ENCODE measurements at regions not wholly inside any gene's neighbourhood (a gene's known extent, or its start where the extent isn't known, plus 50 kb on each side); places are given as distances from the start of the nearest gene placed in this dataset.

DNA sequence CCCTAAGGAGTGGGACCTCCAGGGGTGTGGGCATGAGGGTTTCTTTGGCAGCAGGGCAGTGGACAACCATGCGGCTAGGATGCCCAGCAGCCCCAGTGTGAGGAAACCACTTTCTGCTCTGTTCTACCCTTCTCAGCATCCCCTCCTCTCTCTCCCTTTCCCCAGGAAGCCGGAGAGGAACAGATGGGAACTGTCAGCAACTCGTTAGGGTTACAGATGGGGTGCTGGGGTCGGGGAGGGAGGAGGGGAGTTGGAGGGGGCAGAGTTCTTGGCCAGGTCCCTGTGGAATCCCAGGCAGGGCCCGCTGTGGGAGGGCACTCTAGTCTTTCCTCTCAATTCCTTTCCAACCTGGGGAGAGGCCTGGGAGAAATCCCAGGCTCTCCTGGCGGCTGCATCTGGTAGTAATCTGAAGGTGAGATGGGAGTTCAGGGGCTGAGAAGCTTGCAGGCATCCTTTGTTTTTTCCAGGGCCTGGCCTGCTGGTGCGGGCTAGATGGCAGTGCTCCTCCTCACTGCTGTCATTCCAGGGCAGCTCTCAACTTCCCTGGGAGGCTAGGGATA, 93.9 kb upstream of the CSF3R start:
- DNase-seq (ENCODE audit: low spot score), result no peak

DNA sequence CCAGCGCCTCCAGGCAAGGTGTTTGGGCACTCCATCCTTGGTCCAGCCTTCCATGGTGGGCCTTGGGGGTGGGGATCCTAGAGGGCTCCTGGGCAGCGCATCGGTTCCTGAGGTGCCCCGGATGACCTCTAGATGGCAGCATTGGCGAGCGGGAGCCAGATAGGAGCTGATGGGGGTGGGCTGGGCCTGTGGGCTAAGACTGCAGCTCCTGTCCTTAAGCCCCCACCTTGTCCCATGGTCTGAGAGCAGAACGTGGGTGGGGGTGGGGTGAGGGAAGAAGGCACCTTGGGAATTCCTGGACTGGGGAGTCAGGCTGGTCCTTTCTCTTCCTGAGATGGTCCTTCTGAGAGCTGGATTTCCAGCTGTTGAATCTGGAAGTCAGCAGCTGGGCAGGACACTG, 93.4 kb upstream of the CSF3R start:
- DNase-seq (ENCODE audit: low spot score), result no peak

DNA sequence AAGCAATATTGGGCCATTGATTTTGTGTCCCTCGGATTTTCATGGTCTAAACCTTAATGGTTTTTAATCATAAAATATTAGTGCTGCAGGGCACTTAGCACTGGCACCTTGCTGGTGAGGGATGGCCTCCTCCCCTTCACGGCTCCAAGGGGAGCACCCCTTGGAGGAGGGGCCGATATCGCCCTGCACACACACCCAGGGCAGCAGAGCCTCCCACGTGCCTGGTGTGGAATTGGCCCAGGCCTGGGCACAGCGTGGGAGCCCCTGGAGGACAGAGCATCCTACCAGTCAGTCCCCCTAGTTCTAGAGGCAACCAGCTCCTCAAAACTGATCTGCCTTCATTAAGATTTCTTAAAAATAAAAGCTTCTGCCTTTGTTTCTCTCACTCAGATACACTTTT, 90.7 kb upstream of the CSF3R start:
- DNase-seq (ENCODE audit: low spot score), result no peak

DNA sequence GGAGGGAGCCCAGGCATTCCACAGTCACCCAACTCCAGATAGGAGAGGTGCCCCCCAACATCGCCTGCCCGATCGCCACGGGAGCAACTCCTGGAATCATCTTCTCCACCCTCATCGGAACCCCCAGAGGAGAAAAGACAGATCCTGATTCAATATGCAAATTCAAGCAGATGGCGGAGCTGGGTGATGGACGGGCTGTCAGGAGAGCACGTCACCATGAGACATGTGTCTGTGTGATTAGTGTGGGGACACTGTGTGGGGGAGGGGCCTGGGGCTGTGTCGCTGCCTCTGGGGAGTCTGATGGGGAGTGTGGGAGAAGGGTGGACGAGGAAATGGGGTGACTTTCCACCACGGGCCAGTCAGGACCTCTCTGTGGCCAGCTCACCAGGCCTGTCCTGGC, 90.2 kb upstream of the CSF3R start:
- DNase-seq (ENCODE audit: low spot score), result no peak

DNA sequence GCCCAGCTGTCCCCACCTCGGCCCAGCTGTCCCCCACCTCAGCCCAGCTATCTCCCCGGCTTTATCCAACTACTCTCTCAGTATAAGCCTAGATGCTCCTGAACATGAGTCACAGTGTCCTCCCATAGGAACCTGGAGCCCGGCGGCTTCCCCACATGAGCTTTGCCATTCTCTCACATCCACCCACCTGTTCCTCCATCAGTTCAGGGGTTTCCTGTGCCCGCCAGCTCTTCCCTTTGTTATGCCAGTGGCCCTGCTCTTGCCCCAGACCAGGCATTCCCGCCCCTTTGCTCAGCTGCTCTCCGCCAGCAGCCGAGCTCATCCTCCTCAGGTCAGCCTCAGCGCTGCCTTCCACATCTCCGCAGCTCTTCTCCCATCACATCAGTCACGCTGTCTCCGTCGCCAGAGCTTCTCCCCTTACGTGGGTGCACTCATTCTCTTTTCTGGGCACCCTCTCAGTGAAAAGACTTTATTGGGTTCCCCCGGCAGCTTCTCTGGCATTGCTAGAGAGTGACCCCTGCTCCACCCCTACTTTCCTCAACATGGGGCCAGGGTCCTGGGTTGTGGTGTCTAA, 89.5 kb upstream of the CSF3R start:
- no peak for DNase-seq (ENCODE audit: low spot score)

DNA sequence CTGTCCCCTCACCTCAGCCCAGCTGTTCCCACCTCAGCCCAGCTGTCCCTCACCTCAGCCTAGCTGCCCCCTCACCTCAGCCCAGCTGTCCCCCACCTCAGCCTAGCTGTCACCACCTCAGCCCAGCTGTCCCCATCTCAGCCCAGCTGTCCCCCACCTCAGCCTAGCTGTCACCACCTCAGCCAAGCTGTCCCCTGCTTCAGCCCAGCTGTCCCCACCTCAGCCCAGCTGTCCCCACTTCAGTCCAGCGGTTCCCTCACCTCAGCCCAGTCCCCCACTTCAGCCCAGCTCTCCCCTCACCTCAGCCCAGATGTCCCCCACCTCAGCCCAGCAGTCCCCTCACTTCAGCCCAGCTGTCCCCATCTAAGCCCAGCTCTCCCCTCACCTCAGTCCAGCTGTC, 88.4 kb upstream of the CSF3R start:
- DNase-seq (ENCODE audit: low spot score), result no peak

DNA sequence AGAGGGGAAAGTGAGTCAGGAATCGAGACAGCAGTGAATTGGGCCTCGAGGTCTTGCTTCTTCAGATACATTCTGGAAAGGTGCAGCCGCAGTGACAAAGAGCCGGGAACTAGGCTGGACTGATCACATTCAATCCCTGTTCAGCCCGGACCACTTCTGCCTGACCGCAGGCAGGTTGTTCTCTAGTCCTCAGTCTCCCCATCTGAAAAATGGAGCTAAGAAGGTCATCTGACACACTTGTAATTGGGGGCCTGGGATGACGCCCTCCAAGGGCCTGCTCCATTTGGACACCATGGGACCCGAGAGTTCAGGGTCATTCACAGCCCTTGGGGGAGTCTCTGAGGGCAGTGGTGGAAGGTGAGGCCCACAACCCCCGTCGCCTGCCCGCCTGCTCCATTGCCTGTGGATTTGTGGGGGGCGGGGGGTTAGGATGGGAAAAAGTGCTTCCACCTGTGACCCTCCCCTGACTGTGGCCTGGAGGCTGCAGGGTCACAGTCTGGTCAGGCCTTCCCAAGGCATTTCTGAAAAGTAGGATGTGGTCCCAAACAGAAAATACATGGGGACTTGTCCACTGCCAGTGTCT, 87.9 kb upstream of the CSF3R start:
- no peak for DNase-seq (ENCODE audit: low spot score)

DNA sequence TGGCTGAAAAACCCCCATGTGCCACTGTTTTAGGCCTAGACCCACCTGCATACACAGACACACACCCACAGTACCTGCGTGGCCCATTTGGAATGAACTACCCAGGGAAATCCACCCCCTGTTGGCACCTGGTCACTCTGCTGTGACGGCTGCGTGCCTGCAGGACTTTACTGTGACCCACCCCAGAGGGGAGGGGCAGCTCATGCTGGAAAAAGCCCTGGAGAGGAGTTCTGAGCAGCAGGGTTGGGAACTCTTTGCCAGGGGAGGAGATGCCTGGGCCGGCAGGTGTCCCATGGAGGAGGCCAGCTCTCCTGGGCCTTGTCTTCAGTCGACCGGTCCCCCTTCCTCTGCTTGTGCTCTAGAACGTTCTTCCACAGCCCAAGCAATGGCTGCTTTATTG, 87.3 kb upstream of the CSF3R start:
- DNase-seq (ENCODE audit: low spot score), result no peak

DNA sequence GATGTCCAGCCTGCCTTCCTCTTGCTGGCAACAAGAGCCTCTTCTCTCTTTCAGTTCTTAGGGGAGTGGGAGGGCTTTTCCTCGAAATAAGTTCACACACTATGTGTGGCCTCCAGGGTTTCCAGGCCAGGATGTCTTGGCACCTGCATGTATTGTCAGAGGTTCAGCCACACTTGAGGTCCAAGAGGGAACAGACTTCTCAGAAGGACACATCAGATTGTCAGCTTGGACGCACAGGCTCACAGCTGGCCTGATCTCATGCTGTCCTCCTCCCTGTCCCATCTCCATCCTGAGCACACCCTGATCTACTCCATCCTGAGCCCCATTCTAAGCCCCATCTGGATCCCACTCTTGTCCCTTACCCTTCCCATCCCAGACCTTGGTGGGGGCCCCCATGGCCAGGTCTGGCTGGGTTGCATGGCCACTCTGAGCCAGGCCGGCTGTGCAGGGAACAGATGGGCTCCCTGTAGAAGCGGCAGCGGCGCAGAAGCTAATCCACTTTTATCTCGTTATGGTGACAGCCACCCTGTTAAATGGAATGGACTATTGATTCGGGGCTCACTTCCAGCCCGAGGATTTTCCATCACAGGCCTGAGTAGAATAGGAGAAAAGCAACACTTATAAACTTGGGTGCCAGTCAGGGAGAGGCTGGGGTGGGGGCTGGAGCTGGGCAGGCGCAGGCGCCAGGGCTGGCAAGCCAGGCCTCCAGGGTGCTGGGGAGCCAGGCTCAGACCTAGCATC, 85.1 kb upstream of the CSF3R start:
- no peak for DNase-seq (ENCODE audit: low spot score)

DNA sequence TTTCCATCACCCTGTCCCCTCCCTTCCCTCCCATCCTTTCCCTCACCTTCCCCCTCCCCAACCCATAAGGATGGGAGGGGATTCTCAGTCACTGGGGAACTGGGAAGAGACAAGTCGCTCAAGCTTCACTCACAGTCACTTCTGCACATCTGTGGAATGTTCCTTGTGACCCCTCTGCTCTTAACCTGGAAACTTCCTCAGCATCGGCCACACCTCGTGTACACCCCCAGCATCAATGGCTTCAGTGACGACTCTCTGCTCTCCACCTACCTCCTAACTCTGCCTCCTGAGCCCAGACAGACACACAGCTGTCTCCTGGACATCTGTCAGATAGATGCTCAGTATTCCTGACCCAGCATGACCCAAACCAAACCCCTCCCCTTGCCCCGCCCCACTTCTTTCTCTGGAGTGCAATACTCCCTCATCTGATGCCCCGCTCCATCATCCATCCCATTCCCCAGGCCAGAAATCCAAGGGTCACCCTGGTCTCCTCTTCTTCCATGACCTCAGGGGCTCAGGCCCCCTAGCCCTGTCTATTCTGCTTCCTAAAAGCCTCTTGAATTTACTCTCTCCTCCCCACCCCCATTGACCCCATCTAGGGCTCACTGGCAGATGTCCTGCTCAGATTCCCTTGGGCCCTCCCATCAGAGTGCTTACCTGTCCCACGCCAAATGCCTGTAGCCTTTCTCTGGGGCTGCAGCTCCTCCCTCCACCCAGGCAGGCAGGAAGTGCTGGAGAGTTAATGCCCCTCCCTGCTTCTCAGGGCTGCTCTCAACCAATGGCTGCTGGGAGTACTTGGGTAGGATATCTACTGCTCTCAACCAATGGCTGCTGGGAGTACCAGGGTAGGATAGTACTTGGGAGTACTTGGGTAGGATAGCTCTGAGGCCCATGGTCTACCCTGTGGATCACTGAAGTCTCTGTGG, 83.1 kb upstream of the CSF3R start:
- DNase-seq (ENCODE audit: low spot score), result no peak

DNA sequence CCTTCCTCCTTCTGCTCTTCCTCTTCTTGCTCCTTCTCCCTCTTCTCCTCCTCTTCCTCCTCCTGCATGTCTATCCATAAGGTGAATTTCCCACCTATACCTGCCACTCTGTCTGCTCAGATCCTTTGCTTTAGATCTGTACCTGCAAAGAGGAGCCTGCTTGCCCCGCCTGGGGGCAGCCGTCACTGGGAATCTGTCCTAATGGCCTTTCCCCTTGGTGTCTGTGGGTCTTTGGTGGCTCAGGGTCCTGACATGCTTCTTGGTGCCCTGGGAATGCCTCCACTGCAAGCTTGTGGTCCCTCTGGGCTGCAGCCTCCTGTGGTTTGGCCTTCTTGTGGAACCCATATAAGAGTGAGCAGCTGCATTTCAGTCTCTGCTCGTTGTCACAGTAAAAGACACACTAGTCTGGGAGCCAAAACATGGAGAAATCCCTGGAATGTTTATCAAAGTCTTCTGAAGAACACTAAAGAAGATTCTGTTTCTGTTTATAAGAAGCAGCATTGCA, 79.5 kb upstream of the CSF3R start:
- DNase-seq (ENCODE audit: low spot score), result no peak

DNA sequence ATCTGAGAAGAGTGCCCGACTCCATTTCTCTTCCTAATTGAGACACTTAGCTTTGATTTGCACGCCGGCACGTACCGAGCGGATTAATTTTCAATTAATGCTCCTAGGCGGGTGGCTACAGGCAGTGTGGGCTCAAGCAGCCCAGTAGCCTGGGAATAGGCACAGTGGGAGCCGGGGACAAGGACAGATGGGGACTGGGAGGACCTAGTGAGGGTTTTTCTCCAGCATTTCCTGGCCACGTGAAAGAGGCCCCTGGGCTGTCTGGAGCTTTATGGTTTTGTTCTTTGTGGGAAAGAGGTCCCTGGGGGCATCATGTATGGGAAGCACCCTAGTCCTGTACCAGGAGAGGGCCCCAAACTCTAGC, 78.6 kb upstream of the CSF3R start:
- DNase-seq (ENCODE audit: low spot score), result no peak

DNA sequence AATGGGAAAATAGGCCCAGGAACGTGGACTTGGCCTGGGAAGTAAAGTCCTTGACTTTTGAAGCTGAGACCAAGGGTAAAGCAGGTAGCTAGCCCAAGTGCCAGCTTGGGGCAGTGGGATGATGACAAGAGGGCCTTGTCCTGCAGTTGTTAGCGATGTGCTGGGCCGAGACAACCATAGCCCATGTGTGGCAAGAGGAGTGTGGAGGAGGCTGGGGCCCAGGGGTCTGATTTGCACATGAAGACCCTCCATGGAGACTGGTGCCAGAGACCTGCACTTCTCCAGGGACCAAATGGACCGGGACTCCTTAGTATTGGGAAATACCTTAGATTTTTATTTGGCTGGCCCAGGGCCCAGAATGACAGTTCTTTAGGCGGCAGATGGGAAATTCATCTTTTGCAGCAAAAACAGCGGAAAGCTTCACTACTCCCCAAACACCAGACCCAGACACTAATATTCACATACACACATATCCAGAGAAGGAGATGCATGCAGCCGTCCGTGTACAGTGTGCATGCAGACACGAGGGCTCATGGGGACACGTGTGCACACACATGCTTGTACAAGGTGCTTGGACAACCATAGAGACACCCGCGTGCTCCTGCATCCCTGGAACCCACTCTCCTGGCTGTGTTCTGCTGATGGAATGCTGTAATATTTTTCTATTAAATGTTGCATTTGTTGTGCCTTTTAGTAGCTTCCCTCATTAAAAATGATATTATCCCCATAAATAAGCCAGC, 78.1 kb upstream of the CSF3R start:
- DNase-seq (ENCODE audit: low spot score), result no peak

DNA sequence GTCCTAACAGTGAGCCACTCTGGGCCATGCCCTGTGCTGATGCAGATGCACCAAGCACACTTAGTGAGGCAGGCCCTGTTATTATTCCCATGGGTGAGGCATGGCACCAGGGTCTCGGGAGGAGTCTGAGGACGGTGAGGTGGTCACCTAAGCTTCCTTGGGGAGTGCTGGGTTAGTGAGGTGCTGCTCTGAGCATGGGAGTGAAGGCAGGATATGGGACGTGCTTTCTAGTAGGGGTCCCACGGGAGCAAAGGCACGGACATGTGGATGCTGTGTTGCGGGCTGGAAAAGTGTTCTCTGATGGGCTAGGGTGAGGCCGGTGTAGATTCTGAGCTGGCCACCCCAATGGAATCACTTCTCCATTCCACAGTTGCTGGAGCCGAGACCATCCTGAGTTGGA, 77.5 kb upstream of the CSF3R start:
- DNase-seq (ENCODE audit: low spot score), result no peak

DNA sequence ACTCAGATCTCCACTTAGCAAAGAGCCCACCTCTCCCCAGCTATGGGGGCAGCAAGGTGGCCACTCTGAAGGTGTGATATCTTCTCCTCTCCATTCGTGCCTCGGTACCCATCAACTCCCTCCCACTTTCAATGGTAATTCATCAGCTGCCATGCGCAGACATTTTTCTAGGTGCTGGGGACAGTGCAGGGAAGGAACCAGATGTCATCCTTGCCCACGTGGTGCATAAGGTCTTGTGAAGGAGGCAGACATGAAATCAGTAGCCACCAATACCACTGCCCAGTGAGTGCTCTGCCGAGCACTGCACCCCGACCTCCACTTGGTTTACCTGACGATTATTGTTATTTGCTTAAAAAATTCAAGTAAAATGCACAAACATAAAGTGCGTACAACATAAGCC, 76.3 kb upstream of the CSF3R start:
- DNase-seq (ENCODE audit: low spot score), result no peak

DNA sequence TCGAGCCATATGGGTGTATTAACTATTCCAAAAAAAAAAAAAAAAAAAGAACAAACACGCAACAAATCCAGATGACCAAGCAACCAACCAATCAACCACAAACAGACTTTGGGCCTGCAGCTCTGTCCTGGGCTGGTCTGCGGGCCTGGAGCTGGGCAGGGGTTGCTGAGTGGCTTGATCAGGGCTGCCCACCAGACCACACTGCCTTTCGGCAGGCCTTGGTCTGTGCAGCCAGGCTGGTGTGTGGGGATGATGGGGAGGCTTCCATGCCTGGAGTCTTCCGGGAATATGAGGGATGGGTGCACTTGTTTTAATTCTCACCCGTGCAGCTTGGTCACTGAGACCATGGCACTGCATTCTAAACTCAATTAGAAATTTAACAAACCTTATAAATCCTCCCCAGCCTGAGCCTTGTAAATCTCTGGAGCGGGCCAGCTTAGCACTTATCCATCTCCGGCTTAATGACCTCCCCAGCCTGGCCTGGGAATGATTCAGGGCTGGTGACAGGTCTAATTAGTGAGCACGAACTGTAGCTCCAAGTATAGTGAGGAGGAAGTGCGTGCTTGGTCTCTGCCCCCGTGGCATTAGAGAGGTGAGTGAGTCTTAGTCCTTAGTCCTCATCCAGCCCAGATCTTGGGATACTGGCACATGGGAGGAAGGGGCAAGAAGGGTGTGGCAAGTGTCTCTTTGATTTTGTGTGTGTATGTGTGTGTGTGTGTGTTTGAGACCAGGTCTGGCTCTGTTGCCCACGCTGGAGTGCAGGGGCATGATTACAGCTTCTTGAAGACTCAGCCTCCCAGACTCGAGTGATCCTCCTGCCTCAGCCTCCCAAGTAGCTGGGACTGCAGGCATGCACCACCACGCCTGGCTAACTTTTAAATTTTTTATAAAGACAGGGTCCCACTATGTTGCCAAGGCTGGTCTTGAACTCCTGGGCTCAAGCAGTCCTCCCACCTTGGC, 74.6 kb upstream of the CSF3R start:
- no peak for DNase-seq (ENCODE audit: low spot score)

DNA sequence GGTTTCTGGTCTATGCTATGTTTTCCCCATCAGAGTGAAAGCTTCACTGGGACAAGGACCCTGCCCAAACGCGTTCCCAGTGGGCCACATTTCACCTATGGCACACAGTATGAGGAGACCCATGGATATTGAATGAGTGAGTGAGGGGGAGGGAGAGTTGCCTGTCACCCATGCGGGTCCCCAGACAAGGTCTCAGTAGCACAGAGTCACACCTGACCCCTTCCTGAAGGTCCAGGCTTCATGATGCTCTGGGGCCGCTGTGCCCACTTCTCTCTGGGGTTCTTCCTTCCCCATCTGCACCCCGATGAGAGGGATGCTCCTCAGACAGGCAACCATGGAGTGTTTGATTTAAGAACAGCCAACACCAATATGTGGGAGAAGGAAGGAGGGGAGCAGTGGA, 72.3 kb upstream of the CSF3R start:
- DNase-seq (ENCODE audit: low spot score), result no peak

DNA sequence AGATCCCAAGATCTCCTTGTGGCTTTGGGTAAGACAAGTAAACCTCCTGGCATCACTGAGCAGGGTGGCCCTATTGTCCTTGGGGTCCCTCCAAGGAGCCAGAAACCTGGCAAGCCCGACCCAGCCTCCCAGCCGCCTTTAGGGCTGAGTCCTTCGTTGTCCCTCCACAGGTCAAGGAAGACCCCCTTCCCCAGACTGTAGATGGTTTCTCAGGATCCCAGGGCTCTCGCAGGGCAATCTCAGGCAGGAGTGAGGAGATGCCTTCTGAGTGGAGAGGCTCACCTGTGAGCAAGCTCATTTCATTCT, 71.6 kb upstream of the CSF3R start:
- DNase-seq (ENCODE audit: low spot score), result no peak

DNA sequence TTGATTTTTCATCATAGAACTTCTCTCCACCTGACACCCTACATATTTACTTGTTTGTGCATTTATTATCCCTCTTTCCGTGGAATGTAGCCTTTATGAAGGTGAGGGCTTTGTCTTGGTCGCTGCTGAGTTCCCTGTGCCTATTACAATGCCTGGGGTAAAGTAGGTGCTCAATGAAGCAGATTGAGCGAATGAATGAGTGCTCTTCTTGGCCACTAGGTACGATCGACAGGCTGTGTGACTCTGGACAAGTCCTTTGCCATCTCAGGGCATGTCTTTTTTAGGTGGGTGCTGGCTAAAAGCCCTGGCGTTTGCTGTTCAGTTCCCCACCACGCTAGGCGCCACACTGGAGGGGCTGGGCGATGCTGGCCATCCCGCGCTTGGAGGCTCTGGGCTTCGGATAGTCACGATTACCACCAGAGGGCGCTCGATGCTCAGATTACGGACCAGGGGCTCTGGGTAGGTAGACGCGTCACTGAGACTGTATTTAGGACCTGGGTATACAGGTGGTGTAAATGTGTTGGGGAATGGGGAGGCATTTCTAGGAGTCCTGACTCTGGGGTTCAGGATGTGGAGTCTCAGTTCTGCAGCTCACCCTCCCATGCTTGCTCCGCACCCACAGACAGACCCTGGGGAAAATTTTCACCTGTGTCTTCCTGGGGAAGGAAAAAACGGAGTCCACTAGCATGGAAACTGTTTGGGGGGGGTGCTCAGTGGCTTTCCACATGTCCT, 71.0 kb upstream of the CSF3R start:
- DNase-seq (ENCODE audit: low spot score), result peak; percentile 54

DNA sequence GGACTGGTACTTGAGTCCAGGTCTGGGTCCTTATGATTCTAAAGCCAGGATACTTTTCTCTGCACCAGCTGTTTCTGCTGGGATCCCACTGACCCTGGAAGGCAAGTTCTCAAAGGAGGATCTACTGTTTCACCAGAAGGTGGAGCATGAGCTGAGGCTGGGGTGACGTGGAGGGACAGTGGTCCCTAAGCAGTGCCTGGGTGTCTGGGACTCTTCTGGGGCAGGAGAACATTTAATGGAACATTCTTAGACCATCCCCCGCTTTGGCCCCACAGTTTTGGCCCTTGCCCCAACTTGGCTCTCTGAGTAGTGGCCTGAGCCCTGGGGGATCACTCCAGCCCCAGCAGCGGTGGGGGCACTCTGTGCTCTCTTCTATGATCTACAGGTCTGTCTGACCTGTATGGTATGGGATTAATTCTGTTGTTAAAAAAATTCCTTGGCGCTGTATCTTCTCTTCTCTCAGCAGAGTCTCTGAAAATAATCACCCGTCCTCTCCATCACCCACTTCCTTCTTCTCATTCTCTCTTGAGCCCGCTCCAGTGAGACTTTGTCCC, 60.3 kb upstream of the CSF3R start:
- no peak for DNase-seq (ENCODE audit: low spot score)

All from hematopoietic multipotent progenitor cell treated with erythropoietin and hydrocortisone succinate and interleukin-3 and kit ligand, for 17 days (in vitro differentiated cells).